ENCODE measurements at regions not wholly inside any gene's neighbourhood (a gene's known extent, or its start where the extent isn't known, plus 50 kb on each side); places are given as distances from the start of the nearest gene placed in this dataset.
A peak's percentile ranks its signal among the peaks of the same experiment; 100 is the strongest.

GRCh38 chr11:8789864-8790263 lies 107.3 kb downstream of the RPL27A start:
- H3K4me1 ChIP-seq, result peaks cover 6 to 16% (median 13%) of the 10 kb centered on the region in 10 experiments; a peak in 15 of 20 replicates
- no peaks in the 10 kb centered on the region for H3K36me3 ChIP-seq
- H3K9ac ChIP-seq, result no peak overlapping the region
- no peak overlapping the region for H3K27ac ChIP-seq
- H3K4me2 ChIP-seq, result no peak overlapping the region
- no peaks in the 10 kb centered on the region for H4K20me1 ChIP-seq
- no peak for TF ChIP-seq Cebpa-rat (IDR thresholded peaks at IDR 0.05)
- no peaks in the 10 kb centered on the region for H3K27me3 ChIP-seq
- H3K9me3 ChIP-seq (replicated peaks in 1 of 11), result no peaks in the 10 kb centered on the region
- H3K4me3 ChIP-seq, result no peak overlapping the region

- no peaks in the 10 kb centered on the region for H3K27me3 ChIP-seq
- no peak overlapping the region for H3K9ac ChIP-seq
- no peaks in the 10 kb centered on the region for H4K20me1 ChIP-seq
- H3K9me3 ChIP-seq (replicated peaks in 1 of 11), result no peaks in the 10 kb centered on the region
- H3K4me2 ChIP-seq, result no peak overlapping the region
- TF ChIP-seq Cebpa-rat (IDR thresholded peaks at IDR 0.05), result no peak
- no peak overlapping the region for H3K4me3 ChIP-seq
- H3K36me3 ChIP-seq, result no peaks in the 10 kb centered on the region
- peaks cover 6 to 16% (median 13%) of the 10 kb centered on the region in 10 experiments; a peak in 15 of 20 replicates for H3K4me1 ChIP-seq
- H3K27ac ChIP-seq, result no peak overlapping the region
Measured at GRCh38 chr11:8790968-8791367, 108.4 kb downstream of the RPL27A start.

GRCh38 chr11:8792710-8793109 lies 110.1 kb downstream of the RPL27A start:
- H3K36me3 ChIP-seq, result no peaks in the 10 kb centered on the region
- no peak overlapping the region for H3K27ac ChIP-seq
- no peaks in the 10 kb centered on the region for H3K27me3 ChIP-seq
- no peak for TF ChIP-seq Cebpa-rat (IDR thresholded peaks at IDR 0.05)
- peak overlapping the region in 4 of 11 experiments; percentile 5 to 33 (median 24); a peak in 3 of 22 replicates for H3K4me2 ChIP-seq
- H3K4me3 ChIP-seq, result no peak overlapping the region
- H3K4me1 ChIP-seq, result peaks cover 0 to 27% (median 8%) of the 10 kb centered on the region in 10 experiments; a peak in 12 of 20 replicates
- H4K20me1 ChIP-seq, result no peaks in the 10 kb centered on the region
- no peaks in the 10 kb centered on the region for H3K9me3 ChIP-seq (replicated peaks in 1 of 11)
- no peak overlapping the region for H3K9ac ChIP-seq

GRCh38 chr11:8793114-8793777 lies 110.7 kb downstream of the RPL27A start:
- H3K4me2 ChIP-seq, result peak overlapping the region in 4 of 11 experiments; percentile 5 to 33 (median 24); a peak in 4 of 22 replicates

GRCh38 chr11:8794126-8794525 lies 111.5 kb downstream of the RPL27A start:
- no peak for TF ChIP-seq Cebpa-rat (IDR thresholded peaks at IDR 0.05)
- H3K4me2 ChIP-seq, result no peak overlapping the region
- H3K9ac ChIP-seq, result no peak overlapping the region
- H4K20me1 ChIP-seq, result no peaks in the 10 kb centered on the region
- H3K27ac ChIP-seq, result no peak overlapping the region
- no peaks in the 10 kb centered on the region for H3K27me3 ChIP-seq
- no peak overlapping the region for H3K4me3 ChIP-seq
- H3K4me1 ChIP-seq, result peaks cover 0 to 29% (median 4%) of the 10 kb centered on the region in 10 experiments; a peak in 6 of 20 replicates
- no peaks in the 10 kb centered on the region for H3K9me3 ChIP-seq (replicated peaks in 1 of 11)
- no peaks in the 10 kb centered on the region for H3K36me3 ChIP-seq

More at GRCh38 chr11:8793114-8793777, 110.7 kb downstream of the RPL27A start:
- no peaks in the 10 kb centered on the region for H3K27me3 ChIP-seq
- no peak for TF ChIP-seq Cebpa-rat (IDR thresholded peaks at IDR 0.05)
- no peak overlapping the region for H3K4me3 ChIP-seq
- H3K4me1 ChIP-seq, result peaks cover 0 to 29% (median 3%) of the 10 kb centered on the region in 10 experiments; a peak in 11 of 20 replicates
- no peaks in the 10 kb centered on the region for H3K9me3 ChIP-seq (replicated peaks in 1 of 11)
- H3K27ac ChIP-seq, result no peak overlapping the region
- H3K9ac ChIP-seq, result no peak overlapping the region
- no peaks in the 10 kb centered on the region for H3K36me3 ChIP-seq
- H4K20me1 ChIP-seq, result no peaks in the 10 kb centered on the region

GRCh38 chr11:8794677-8795103 lies 112.1 kb downstream of the RPL27A start:
- Histone ChIP-seq H4K20me1 (no peaks in the 10 kb centered on the region), H3K27ac (no peak overlapping the region), H3K4me2 (peak overlapping the region in 1 of 11 experiments; percentile 29; a peak in 1 of 22 replicates), H3K4me3 (no peak overlapping the region), H3K4me1 (peaks cover 0 to 29% (median 4%) of the 10 kb centered on the region in 10 experiments; a peak in 6 of 20 replicates), H3K9ac (no peak overlapping the region), H3K9me3 (replicated peaks in 1 of 11) (no peaks in the 10 kb centered on the region), H3K27me3 (no peaks in the 10 kb centered on the region), H3K36me3 (no peaks in the 10 kb centered on the region)
- TF ChIP-seq Cebpa-rat (IDR thresholded peaks at IDR 0.05), result no peak

GRCh38 chr11:8796941-8797340 lies 114.0 kb upstream of the AKIP1 start:
- Histone ChIP-seq H4K20me1 (no peaks in the 10 kb centered on the region), H3K27ac (no peak overlapping the region), H3K4me1 (peaks cover 0 to 31% (median 4%) of the 10 kb centered on the region in 10 experiments; a peak in 7 of 20 replicates), H3K9me3 (replicated peaks in 1 of 11) (no peaks in the 10 kb centered on the region), H3K9ac (no peak overlapping the region), H3K4me2 (peak overlapping the region in 2 of 11 experiments; percentile 36 to 38; a peak in 2 of 22 replicates), H3K36me3 (no peaks in the 10 kb centered on the region), H3K4me3 (no peak overlapping the region), H3K27me3 (no peaks in the 10 kb centered on the region)
- TF ChIP-seq Cebpa-rat (IDR thresholded peaks at IDR 0.05), result no peak

GRCh38 chr11:8799273-8799672 lies 111.7 kb upstream of the AKIP1 start:
- no peak overlapping the region for H3K27ac ChIP-seq
- H3K9me3 ChIP-seq (replicated peaks in 1 of 11), result no peaks in the 10 kb centered on the region
- no peak overlapping the region for H3K4me2 ChIP-seq
- TF ChIP-seq Cebpa-rat (IDR thresholded peaks at IDR 0.05), result no peak
- peaks cover 0 to 44% (median 2%) of the 10 kb centered on the region in 10 experiments; a peak in 4 of 20 replicates for H3K4me1 ChIP-seq
- no peaks in the 10 kb centered on the region for H3K27me3 ChIP-seq
- no peaks in the 10 kb centered on the region for H4K20me1 ChIP-seq
- no peaks in the 10 kb centered on the region for H3K36me3 ChIP-seq
- no peak overlapping the region for H3K4me3 ChIP-seq
- no peak overlapping the region for H3K9ac ChIP-seq

GRCh38 chr11:8800520-8801110 lies 110.4 kb upstream of the AKIP1 start:
- Histone ChIP-seq H3K4me1 (peaks cover 0 to 53% (median 2%) of the 10 kb centered on the region in 10 experiments; a peak in 6 of 20 replicates), H3K9me3 (replicated peaks in 1 of 11) (no peaks in the 10 kb centered on the region), H3K36me3 (no peaks in the 10 kb centered on the region), H3K4me2 (no peak overlapping the region), H3K4me3 (no peak overlapping the region), H3K9ac (no peak overlapping the region), H3K27ac (no peak overlapping the region), H4K20me1 (no peaks in the 10 kb centered on the region), H3K27me3 (no peaks in the 10 kb centered on the region)
- TF ChIP-seq Cebpa-rat (IDR thresholded peaks at IDR 0.05), result no peak

Data from BLaER1 treated with 17β-estradiol and CSF1 and Interleukin-3, amounts not matched to agents 10 nM and 100 nM (cell line).